ENCODE measurements at regions not wholly inside any gene's neighbourhood (a gene's known extent, or its start where the extent isn't known, plus 50 kb on each side); places are given as distances from the start of the nearest gene placed in this dataset.

- Histone ChIP-seq H3K4me3 (ENCODE audit: insufficient read length, low read depth) (no peak overlapping the region), H3K9me3 (ENCODE audit: insufficient read depth, low read length) (no peaks in the 10 kb centered on the region; the same call in 1 of the 2 replicates), H3K4me1 (ENCODE audit: insufficient read depth, insufficient read length) (peaks cover 7% of the 10 kb centered on the region), H3K36me3 (ENCODE audit: insufficient read depth, insufficient read length, low read length) (no peaks in the 10 kb centered on the region), H3K27me3 (ENCODE audit: insufficient read depth, insufficient read length) (no peaks in the 10 kb centered on the region), H3K9ac (ENCODE audit: insufficient read length, low read depth) (no peak overlapping the region)
- TF ChIP-seq SUZ12 (IDR thresholded peaks at IDR 0.05; ENCODE audit: extremely low read depth, insufficient read depth, insufficient read length): no peak
- no peak for TF ChIP-seq ZNF274 (IDR thresholded peaks at IDR 0.05; ENCODE audit: low read depth, low read length)
- TF ChIP-seq YY1 (IDR thresholded peaks at IDR 0.05; ENCODE audit: insufficient read depth, insufficient read length): no peak
- DNase-seq (ENCODE audit: low read depth, low spot score): no peak
Measured at GRCh38 chr20:24873025-24873620, 75.9 kb upstream of the CST7 start.

DNA sequence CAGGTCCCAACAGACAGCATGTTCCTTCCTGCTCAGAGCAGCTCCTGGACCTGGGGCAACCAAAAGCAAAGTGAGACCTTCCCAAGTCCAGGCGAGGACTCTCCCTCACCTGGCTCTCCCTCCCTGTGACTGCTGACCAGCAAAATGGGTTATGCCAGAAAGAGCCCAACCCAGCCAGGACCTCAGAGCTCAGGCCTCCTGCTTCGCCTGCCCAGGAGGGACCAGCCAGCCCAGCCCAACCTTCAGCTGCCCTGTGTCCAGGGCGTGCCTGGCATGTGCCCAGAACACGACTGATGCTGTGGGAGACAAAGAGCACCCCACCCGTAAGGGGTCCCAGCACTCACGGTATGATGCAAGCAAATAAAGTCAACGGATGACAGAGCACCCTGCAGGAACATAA is 74.0 kb upstream of the CST7 start:
- Histone ChIP-seq H3K9me3 (ENCODE audit: insufficient read depth, low read length) (no peaks in the 10 kb centered on the region; the same call in 1 of the 2 replicates), H3K4me1 (ENCODE audit: insufficient read depth, insufficient read length) (peaks cover 7% of the 10 kb centered on the region), H3K4me3 (ENCODE audit: insufficient read length, low read depth) (no peak overlapping the region), H3K9ac (ENCODE audit: insufficient read length, low read depth) (no peak overlapping the region), H3K27me3 (ENCODE audit: insufficient read depth, insufficient read length) (no peaks in the 10 kb centered on the region), H3K36me3 (ENCODE audit: insufficient read depth, insufficient read length, low read length) (no peaks in the 10 kb centered on the region)
- DNase-seq (ENCODE audit: low read depth, low spot score): no peak
- TF ChIP-seq ZNF274 (IDR thresholded peaks at IDR 0.05; ENCODE audit: low read depth, low read length) (no peak), SUZ12 (IDR thresholded peaks at IDR 0.05; ENCODE audit: extremely low read depth, insufficient read depth, insufficient read length) (no peak), YY1 (IDR thresholded peaks at IDR 0.05; ENCODE audit: insufficient read depth, insufficient read length) (no peak)

GRCh38 chr20:24877652-24878051 is 71.4 kb upstream of the CST7 start:
- no peak overlapping the region for H3K4me3 ChIP-seq (ENCODE audit: insufficient read length, low read depth)
- DNase-seq (ENCODE audit: low read depth, low spot score): no peak

DNA sequence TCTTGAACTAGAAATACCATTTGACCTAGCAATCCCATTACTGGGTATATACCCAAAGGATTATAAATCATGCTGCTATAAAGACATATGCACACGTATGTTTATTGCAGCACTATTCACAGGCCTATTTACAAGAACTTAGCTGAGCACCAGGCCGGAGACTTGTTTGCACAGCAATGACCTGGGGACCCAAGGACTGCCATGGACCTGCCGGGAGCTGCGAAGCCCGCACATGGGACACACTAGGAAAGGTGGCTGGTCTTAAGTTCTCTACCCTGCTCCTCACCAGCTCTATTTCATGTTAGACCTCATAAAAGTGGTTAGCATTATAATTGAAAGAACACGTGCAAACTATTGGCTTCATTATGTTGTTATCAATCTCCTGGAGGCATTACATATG is 70.4 kb upstream of the CST7 start:
- no peak for TF ChIP-seq ZNF274 (IDR thresholded peaks at IDR 0.05; ENCODE audit: low read depth, low read length)
- no peak for TF ChIP-seq SUZ12 (IDR thresholded peaks at IDR 0.05; ENCODE audit: extremely low read depth, insufficient read depth, insufficient read length)
- TF ChIP-seq YY1 (IDR thresholded peaks at IDR 0.05; ENCODE audit: insufficient read depth, insufficient read length): no peak
- H3K4me1 ChIP-seq (ENCODE audit: insufficient read depth, insufficient read length): no peaks in the 10 kb centered on the region
- no peak for DNase-seq (ENCODE audit: low read depth, low spot score)
- H3K27me3 ChIP-seq (ENCODE audit: insufficient read depth, insufficient read length): no peaks in the 10 kb centered on the region
- H3K36me3 ChIP-seq (ENCODE audit: insufficient read depth, insufficient read length, low read length): no peaks in the 10 kb centered on the region
- H3K9ac ChIP-seq (ENCODE audit: insufficient read length, low read depth): no peak overlapping the region
- no peak overlapping the region for H3K4me3 ChIP-seq (ENCODE audit: insufficient read length, low read depth)
- no peaks in the 10 kb centered on the region; the same call in 1 of the 2 replicates for H3K9me3 ChIP-seq (ENCODE audit: insufficient read depth, low read length)

More at GRCh38 chr20:24877652-24878051, 71.4 kb upstream of the CST7 start:
- H3K9ac ChIP-seq (ENCODE audit: insufficient read length, low read depth): no peak overlapping the region
- H3K4me1 ChIP-seq (ENCODE audit: insufficient read depth, insufficient read length): no peaks in the 10 kb centered on the region
- H3K9me3 ChIP-seq (ENCODE audit: insufficient read depth, low read length): no peaks in the 10 kb centered on the region; the same call in 1 of the 2 replicates
- no peaks in the 10 kb centered on the region for H3K27me3 ChIP-seq (ENCODE audit: insufficient read depth, insufficient read length)
- no peaks in the 10 kb centered on the region for H3K36me3 ChIP-seq (ENCODE audit: insufficient read depth, insufficient read length, low read length)
- no peak for TF ChIP-seq ZNF274 (IDR thresholded peaks at IDR 0.05; ENCODE audit: low read depth, low read length)
- no peak for TF ChIP-seq SUZ12 (IDR thresholded peaks at IDR 0.05; ENCODE audit: extremely low read depth, insufficient read depth, insufficient read length)
- TF ChIP-seq YY1 (IDR thresholded peaks at IDR 0.05; ENCODE audit: insufficient read depth, insufficient read length): no peak

DNA sequence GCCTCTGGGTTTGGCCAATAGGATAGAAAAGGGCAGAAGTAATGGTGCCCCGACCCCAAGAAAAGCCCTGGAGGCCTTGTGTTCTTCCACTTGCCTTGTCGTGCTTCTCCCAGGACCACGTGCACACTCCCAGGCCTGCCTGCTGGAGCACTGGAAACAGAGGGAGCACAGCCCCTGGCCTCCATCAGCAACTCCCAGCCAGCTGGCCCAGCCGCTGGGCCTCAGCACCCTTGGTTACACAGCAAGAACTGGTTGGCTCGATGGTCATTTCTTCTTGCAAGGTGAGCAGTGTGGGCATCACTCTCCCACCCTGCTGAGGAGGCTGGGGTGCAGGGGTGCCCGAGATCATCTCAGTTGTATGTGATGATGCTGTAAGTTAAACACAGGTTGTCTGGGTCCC is 69.2 kb upstream of the CST7 start:
- Histone ChIP-seq H3K9me3 (ENCODE audit: insufficient read depth, low read length) (no peaks in the 10 kb centered on the region; the same call in 1 of the 2 replicates), H3K4me3 (ENCODE audit: insufficient read length, low read depth) (no peak overlapping the region), H3K4me1 (ENCODE audit: insufficient read depth, insufficient read length) (no peaks in the 10 kb centered on the region), H3K36me3 (ENCODE audit: insufficient read depth, insufficient read length, low read length) (no peaks in the 10 kb centered on the region), H3K9ac (ENCODE audit: insufficient read length, low read depth) (no peak overlapping the region), H3K27me3 (ENCODE audit: insufficient read depth, insufficient read length) (no peaks in the 10 kb centered on the region)
- DNase-seq (ENCODE audit: low read depth, low spot score): no peak
- no peak for TF ChIP-seq SUZ12 (IDR thresholded peaks at IDR 0.05; ENCODE audit: extremely low read depth, insufficient read depth, insufficient read length)
- TF ChIP-seq YY1 (IDR thresholded peaks at IDR 0.05; ENCODE audit: insufficient read depth, insufficient read length): no peak
- no peak for TF ChIP-seq ZNF274 (IDR thresholded peaks at IDR 0.05; ENCODE audit: low read depth, low read length)

- Histone ChIP-seq H3K27me3 (ENCODE audit: insufficient read depth, insufficient read length) (no peaks in the 10 kb centered on the region), H3K9me3 (ENCODE audit: insufficient read depth, low read length) (no peaks in the 10 kb centered on the region; the same call in 1 of the 2 replicates), H3K4me3 (ENCODE audit: insufficient read length, low read depth) (no peak overlapping the region), H3K9ac (ENCODE audit: insufficient read length, low read depth) (no peak overlapping the region), H3K4me1 (ENCODE audit: insufficient read depth, insufficient read length) (no peaks in the 10 kb centered on the region), H3K36me3 (ENCODE audit: insufficient read depth, insufficient read length, low read length) (no peaks in the 10 kb centered on the region)
- no peak for DNase-seq (ENCODE audit: low read depth, low spot score)
- TF ChIP-seq SUZ12 (IDR thresholded peaks at IDR 0.05; ENCODE audit: extremely low read depth, insufficient read depth, insufficient read length) (no peak), YY1 (IDR thresholded peaks at IDR 0.05; ENCODE audit: insufficient read depth, insufficient read length) (no peak), ZNF274 (IDR thresholded peaks at IDR 0.05; ENCODE audit: low read depth, low read length) (no peak)
Measured at GRCh38 chr20:24880356-24880755, 68.7 kb upstream of the CST7 start.

- Histone ChIP-seq H3K4me3 (ENCODE audit: insufficient read length, low read depth) (no peak overlapping the region), H3K4me1 (ENCODE audit: insufficient read depth, insufficient read length) (no peaks in the 10 kb centered on the region), H3K27me3 (ENCODE audit: insufficient read depth, insufficient read length) (no peaks in the 10 kb centered on the region), H3K9me3 (ENCODE audit: insufficient read depth, low read length) (no peaks in the 10 kb centered on the region), H3K36me3 (ENCODE audit: insufficient read depth, insufficient read length, low read length) (no peaks in the 10 kb centered on the region), H3K9ac (ENCODE audit: insufficient read length, low read depth) (no peak overlapping the region)
- no peak for DNase-seq (ENCODE audit: low read depth, low spot score)
- TF ChIP-seq YY1 (IDR thresholded peaks at IDR 0.05; ENCODE audit: insufficient read depth, insufficient read length) (no peak), SUZ12 (IDR thresholded peaks at IDR 0.05; ENCODE audit: extremely low read depth, insufficient read depth, insufficient read length) (no peak), ZNF274 (IDR thresholded peaks at IDR 0.05; ENCODE audit: low read depth, low read length) (no peak)
Measured at GRCh38 chr20:24890286-24890685, 58.8 kb upstream of the CST7 start.

All from NT2/D1 (cell line).